Suprapubic skin (tissue), 3 donors: ENCODE measurements at regions not wholly inside any gene's neighbourhood (a gene's known extent, or its start where the extent isn't known, plus 50 kb on each side); places are given as distances from the start of the nearest gene placed in this dataset.

Experiments used
- POLR2A ChIP-seq, 2 donors: fragments of 450-650 bp; IDR thresholded peaks; one replicate each; pipeline ENCODE4 v1.6.1; 2017; ENCODE audit warnings: antibody characterized with exemption in 2 of 2, mild to moderate bottlenecking in 2 of 2, moderate library complexity in 2 of 2
- TF ChIP-seq, protein P1 (sequence below), 2 donors: fragments of 200-600 bp in 1 of 2; fragments of 450-650 bp in 1 of 2; sonication (generic) in 1 of 2; IDR thresholded peaks; one replicate each; pipeline ENCODE4 v1.5.1; 2016 to 2019; ENCODE audit warnings: antibody characterized with exemption in 2 of 2, mild to moderate bottlenecking in 1 of 2, moderate library complexity in 1 of 2

DNA sequence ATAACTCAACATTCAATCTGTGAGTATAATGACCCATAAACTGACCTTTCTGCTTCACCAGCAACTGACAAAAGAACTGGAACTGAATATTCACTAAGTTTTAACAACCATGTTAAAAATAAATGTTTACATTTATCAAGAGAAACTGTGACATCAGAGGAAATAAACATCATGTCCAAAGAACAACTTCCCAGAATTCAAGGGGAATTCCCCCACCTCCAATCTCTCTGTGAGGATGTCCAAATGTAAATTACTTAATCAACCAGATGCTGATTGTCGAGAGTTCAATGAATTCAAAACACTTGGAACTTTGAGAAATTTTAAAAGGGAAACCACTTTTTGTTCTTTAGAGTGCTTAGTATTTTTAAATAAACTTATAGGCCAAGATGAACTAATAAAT, 365.6 kb upstream of the ADGRL2 start:
- TF ChIP-seq, protein P1, sequence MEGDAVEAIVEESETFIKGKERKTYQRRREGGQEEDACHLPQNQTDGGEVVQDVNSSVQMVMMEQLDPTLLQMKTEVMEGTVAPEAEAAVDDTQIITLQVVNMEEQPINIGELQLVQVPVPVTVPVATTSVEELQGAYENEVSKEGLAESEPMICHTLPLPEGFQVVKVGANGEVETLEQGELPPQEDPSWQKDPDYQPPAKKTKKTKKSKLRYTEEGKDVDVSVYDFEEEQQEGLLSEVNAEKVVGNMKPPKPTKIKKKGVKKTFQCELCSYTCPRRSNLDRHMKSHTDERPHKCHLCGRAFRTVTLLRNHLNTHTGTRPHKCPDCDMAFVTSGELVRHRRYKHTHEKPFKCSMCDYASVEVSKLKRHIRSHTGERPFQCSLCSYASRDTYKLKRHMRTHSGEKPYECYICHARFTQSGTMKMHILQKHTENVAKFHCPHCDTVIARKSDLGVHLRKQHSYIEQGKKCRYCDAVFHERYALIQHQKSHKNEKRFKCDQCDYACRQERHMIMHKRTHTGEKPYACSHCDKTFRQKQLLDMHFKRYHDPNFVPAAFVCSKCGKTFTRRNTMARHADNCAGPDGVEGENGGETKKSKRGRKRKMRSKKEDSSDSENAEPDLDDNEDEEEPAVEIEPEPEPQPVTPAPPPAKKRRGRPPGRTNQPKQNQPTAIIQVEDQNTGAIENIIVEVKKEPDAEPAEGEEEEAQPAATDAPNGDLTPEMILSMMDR (IDR thresholded peaks at IDR 0.05): no peak
- TF ChIP-seq POLR2A (IDR thresholded peaks at IDR 0.05): no peak
